GM18505 (cell line): ENCODE measurements at regions not wholly inside any gene's neighbourhood (a gene's known extent, or its start where the extent isn't known, plus 50 kb on each side); places are given as distances from the start of the nearest gene placed in this dataset.

ENCODE experiments used
- ATAC-seq: cut with Tn5 transposase; IDR thresholded peaks from one replicate; pipeline ENCODE4 v1.9.1; 2021; ENCODE audit not compliant: unreplicated experiment
- POLR2A ChIP-seq: IDR thresholded peaks from 4 replicates; pipeline ENCODE4 v1.6.1; 2011; ENCODE audit warnings: borderline replicate concordance; ENCODE audit not compliant: insufficient read depth, insufficient read length; ENCODE audit errors: extremely low read depth

DNA sequence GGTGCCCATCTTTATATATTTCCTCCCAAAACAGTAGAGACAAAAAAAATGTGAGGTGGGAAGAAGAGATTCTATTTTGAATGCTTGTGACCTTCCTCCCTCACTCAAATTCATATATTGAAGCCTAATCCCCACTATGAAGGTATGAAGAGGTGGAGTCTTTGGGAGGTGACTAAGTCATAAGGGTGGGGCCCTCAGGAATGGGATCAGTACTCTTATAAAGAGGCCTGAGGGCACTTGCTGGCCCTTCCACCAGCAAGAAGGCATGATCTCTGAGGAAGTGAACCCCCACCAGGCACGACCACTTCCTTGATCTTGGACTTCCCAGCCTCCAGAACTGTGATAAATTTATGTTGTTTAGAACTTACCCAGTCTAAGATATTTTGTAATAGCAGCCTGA is 517.2 kb upstream of the CNTNAP2 start:
- no peak for TF ChIP-seq POLR2A
- ATAC-seq = no peak

DNA sequence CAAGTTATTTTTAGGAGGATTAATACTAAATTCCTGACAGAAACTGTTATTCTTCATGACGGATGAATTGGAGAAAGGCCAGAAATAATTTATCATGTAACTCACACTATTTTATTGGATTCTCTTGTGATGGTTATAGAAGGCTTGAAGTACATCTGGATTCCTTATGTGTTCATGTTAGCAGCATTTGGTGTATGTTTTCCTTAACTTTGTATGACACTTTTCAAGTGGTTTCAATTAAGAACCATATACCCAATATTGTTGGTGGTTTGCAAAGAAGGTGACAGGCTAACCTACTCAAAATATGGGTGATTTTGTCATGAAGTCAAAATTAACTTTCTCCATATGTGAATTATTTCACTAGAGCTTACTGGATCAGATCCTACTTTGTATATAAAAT is 532.2 kb upstream of the CNTNAP2 start:
- TF ChIP-seq POLR2A = no peak

DNA sequence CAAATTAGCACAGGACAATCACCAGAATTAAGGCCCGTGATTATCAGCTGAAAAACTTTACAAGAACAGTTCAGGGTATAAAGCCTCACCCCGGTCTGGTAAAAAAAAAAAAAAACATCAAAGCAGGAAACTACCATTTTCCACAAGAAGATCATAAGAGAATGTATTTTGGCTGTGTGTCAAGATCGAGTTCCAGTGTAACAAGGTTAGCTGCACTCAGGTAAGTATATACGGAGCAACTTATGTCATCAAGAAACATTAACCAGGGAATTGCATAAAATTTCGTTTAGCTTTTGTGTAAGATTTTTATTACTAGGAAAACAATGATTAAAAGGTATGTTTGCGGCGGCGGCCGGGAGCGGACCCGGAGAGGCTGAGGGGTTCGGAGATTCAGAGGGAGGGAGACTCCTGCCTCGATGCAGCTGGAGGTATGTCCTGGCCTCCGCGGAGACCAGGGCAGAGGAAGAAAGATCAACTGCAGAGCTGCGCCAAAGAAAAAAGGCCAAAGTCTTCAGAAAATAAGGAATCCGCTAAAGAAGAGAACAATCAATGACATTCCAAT is 533.8 kb upstream of the CNTNAP2 start:
- no peak for TF ChIP-seq POLR2A
- ATAC-seq = no peak

More for the DNA sequence above, 532.2 kb upstream of the CNTNAP2 start:
- ATAC-seq = no peak

DNA sequence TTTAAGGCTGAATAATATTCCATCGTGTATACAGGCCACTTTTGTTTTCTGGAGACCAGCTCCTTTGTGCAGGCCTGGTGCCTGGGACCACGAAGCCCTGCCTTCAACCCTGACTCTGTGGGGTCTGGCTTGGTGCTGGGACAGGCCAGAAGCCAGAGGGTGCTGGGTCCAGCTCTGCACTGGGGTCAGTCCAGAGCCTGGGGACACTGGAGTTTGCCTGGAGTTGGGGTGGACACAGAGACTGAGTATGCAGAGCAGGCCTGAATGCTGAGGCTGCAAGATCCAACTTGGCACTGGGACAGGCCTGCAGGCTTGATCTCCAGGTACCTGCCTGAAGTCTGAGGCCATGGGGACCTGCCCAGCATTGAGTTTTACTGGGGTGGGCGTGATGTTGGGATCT is 558.8 kb upstream of the CNTNAP2 start:
- TF ChIP-seq POLR2A = no peak
- no peak for ATAC-seq

DNA sequence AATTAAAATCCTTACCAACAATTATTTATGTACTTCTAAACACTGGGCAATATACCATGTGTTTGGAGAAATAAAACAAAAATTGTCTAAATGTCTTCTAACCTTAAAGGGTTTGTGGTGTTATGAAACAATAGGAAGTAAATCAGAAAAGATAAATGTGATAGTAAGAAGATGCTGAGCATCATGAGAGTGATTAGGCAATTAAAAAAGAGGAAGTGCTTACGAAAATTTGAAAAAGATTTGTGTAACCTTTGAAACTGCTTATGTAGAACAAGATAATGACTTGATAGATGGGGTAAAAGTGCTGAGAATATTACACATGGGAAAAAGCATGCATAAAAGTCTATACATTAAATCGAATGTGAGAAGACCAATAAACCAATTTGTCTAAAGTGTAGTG is 573.4 kb upstream of the CNTNAP2 start:
- no peak for TF ChIP-seq POLR2A
- no peak for ATAC-seq

DNA sequence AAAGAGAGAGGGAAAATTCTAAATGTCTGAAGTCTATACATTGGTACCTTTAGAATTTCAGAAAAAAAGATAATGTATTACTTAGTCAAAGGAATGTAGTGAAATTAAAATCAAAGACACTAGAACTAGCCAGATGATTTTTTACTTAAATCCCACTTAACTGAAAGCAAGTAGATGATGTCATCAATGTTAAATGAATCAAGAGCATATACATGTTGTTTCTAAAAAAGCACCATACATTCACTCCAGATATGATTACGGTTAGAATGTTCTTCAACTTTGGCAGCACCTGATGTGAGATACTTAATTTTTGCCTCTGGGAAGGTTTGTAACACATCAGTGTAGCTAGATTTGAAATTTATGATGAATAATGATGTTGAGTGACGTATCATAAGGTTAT is 576.7 kb upstream of the CNTNAP2 start:
- TF ChIP-seq POLR2A = no peak
- no peak for ATAC-seq

DNA sequence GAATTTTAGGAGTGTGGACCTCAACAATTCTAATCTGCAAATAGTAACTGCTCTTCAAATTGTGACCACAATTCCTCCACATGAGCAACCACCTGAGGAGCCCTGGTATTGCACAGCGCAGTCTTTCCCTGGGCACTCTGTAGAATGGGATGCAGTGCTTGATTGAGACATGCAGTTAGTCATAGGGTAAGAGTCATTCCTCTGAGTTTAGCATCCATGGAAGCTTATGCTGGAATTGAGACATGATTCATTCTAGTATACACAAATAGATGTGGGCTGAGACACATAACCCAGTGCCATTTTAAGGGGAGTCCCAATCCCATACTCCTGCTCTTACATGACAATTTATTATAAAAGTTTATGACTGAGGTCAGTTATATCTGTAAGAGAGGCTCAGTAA is 582.3 kb upstream of the CNTNAP2 start:
- no peak for TF ChIP-seq POLR2A
- no peak for ATAC-seq

DNA sequence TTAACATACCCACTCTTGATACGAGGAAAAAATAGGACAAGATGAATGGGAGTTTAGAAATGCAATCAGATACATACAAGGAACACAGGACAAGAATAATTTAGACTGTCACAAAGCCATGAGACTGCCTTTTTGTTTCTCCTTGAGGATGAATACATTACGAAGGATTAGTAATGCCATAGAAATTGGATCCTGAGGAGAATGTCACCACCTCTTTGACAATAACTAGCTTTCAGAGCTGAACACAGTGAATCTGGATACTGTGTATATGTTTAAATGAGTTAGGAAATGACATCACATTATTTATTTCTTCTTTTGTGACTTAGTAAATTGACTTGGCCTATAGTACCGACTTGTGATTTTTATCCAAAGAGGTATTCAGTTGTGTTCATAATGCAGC is 596.3 kb upstream of the CNTNAP2 start:
- no peak for ATAC-seq
- TF ChIP-seq POLR2A = no peak

DNA sequence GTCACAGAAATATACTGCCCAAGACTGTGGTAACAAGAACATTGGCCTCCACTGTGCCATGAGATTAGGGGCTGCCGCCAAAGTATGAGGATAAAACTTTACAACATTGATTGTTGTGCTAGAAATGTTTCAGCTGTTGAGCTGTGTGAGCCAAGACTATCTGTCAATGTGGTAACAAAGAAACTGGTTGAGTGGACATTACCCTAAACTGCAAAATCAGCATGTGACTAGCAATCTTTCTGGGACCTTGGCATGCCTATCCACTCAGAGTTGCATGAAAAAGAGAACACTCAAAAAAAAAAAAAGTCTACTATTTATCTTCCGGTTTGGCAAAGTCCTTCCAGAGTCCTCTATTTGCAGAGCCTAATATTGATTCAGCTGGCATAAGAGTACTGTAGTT is 605.6 kb upstream of the CNTNAP2 start:
- ATAC-seq = no peak

DNA sequence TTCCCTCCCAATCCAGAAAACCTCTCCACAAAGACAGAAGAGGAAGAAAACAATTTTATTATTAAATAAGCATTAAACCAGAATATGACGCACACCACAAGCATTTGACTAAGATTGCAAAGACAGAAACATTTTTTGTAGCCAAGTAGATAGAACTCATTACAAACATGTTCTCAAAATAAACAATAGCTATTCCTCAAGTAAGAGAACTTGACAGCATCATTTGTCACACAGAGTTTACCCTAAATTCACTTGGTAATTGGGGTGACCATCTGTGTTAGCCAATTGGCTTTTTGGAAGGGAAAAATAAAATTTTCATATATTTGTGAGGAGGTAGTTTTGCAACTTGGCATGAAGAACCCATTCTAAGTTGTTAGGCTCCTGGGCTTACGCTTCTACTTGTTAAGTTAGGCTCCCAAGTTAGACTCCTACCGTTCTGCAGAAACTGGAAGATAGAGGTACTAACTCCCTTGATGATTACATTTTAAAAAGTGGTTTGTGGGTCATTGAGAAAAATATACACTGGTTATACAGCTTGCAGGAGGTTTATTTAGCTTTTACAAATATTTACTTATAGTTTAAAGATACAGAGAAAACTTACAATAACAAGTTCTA is 618.6 kb upstream of the CNTNAP2 start:
- no peak for ATAC-seq
- no peak for TF ChIP-seq POLR2A

More for the DNA sequence above, 605.6 kb upstream of the CNTNAP2 start:
- TF ChIP-seq POLR2A = no peak

DNA sequence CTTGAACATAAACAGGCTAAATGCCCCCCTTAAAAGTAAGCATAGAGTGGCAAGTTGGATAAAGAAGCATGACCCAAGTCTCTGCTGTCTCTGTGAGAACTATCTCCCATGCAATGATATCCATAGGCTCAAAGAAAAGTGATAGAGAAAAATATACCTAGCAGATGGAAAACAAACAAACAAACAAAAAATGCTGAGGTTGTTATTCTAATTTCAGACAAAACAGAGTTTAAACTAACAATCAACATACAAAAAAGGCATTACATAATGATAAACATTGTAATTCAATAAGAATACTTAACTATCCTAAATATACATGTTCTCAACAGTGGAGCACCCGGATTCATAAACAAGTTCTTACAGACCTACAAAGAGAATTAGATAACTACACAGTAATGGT is 626.2 kb upstream of the CNTNAP2 start:
- TF ChIP-seq POLR2A = no peak
- ATAC-seq = no peak

DNA sequence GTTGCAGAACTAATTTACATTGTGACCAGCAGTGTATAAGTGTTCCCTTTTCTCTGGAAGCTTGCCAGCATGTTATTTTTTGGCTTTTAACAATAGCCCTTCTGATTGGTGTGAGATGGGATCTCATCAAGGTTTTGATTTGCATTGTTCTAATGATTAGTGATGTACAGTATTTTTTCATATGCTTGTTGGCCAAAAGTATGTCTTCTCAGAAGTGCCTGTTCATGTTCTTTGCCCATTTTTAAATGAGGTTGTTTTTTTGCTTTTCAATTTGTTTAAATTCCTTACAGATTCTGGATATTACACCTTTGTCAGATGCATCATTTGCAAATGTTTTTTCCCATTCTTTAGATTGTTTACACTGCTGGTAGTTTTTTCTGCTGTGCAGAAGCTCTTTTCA is 627.0 kb upstream of the CNTNAP2 start:
- no peak for ATAC-seq
- no peak for TF ChIP-seq POLR2A

DNA sequence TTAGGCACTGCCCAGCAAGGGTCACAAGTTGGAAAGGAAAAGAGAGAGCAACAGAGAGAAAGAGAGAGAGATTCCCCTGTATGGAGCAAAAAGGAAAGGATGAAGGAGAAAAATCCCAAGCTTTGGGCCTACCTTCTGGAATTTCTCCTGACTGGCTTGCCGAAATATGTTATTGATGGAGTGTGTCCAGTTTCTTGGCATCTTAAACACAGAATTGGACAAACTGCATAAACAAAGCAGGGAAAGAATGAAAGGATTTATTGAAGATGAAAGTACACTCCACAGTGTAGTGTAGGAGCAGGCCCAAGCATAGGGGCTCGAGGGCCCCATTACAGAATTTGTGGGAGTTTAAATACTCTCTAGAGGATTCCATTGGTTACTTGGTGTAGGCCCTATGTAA is 627.8 kb upstream of the CNTNAP2 start:
- no peak for ATAC-seq
- no peak for TF ChIP-seq POLR2A

DNA sequence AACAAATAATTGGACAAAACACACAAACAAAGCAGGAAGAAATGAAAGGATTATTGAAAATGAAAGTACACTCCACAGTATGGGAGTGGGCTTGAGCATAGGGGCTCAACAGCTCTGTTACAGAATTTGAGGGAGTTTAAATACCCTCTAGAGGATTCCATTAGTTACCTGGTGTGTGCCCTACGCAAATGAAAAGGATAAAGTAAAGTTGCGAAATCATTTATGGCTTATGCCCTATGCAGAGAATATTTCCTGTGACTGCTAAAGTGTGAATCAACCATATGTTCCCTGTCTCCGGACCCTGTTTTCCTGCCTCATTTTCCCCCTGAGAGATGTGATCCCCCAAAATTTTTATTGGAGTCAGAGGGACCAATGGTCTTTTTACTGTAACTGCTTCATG is 634.6 kb upstream of the CNTNAP2 start:
- no peak for TF ChIP-seq POLR2A

DNA sequence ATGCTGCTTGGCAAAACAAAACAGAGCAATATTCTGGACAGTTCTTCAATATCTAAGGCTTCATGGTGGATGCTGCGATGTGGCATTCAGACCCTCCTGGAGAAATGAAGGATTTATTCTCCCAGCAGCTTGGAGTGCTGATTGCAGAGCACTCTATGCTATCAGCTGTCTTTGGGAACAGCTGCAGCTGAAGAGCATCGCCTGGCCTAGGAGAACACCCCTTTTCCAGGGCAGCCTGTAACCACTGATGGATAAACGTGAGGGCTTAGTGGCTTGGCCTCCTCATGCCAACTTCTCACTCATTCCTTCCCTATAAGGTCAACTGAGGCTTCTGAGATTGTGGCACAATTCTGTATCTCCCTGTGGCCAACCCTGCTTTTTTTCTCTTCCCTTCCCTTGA is 638.1 kb upstream of the CNTNAP2 start:
- ATAC-seq = no peak

More for the DNA sequence above, 634.6 kb upstream of the CNTNAP2 start:
- ATAC-seq = no peak

DNA sequence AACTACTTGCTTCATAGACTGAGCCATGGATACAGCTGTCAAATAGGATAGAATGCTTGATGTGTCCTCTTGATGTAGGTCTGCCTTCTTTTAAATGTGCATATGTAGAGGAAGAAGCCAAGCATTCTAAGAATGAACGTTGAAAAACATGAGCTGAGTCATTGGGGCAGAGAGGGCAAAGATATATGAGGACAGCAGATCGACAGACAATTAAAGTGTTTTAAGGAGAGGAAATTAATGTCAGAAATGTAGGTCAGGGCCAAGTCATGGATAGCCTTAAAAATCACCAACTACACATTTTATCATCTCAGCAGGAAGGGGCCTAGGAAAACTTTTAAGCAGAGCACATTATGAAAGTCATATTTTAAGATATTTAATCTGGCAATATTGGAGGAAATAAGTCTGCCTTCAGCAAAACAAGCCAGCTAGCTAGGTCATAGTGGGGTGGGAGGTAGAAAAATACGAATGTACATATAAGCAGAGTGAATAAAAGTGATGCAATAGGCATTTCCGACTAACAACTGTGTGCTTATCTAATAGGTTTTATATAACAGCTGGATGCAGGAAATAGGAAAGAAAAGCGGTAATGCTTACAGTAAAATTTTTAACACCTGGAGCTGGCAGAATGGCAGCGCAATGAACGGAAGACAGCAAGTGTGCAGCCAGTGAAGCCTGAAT is 638.3 kb upstream of the TPK1 start:
- no peak for ATAC-seq
- no peak for TF ChIP-seq POLR2A

More for the DNA sequence above, 638.1 kb upstream of the CNTNAP2 start:
- no peak for TF ChIP-seq POLR2A
